Esophagus mucosa (tissue), 1 donor: ENCODE measurements at regions not wholly inside any gene's neighbourhood (a gene's known extent, or its start where the extent isn't known, plus 50 kb on each side); places are given as distances from the start of the nearest gene placed in this dataset.
A peak's percentile ranks its signal among the peaks of the same experiment; 100 is the strongest.

Experiments
- ATAC-seq: fragments of 200-7000 bp; cut with Tn5 transposase; one replicate; pipeline ENCODE4 v1.9.1; 2020
- donor health status: DM: yes; HTN: yes; CAD: no.

- ATAC-seq, result no peak
Observed at GRCh38 chr12:75833268-75833667, 198.3 kb downstream of the PHLDA1 start.

GRCh38 chr12:75831402-75831801 lies 200.2 kb downstream of the PHLDA1 start:
- no peak for ATAC-seq

GRCh38 chr12:75827061-75827460 lies 204.5 kb downstream of the PHLDA1 start:
- ATAC-seq, result no peak

GRCh38 chr12:75825686-75826085 lies 205.9 kb downstream of the PHLDA1 start:
- ATAC-seq, result peak; percentile 76

GRCh38 chr12:75823475-75823874 lies 208.1 kb downstream of the PHLDA1 start:
- ATAC-seq, result no peak

- no peak for ATAC-seq
Observed at GRCh38 chr12:75822416-75822815, 209.2 kb downstream of the PHLDA1 start.

GRCh38 chr12:75820848-75821578 lies 210.6 kb downstream of the PHLDA1 start:
- ATAC-seq, result peak; percentile 81

GRCh38 chr12:75820071-75820470 lies 211.5 kb downstream of the PHLDA1 start:
- no peak for ATAC-seq

GRCh38 chr12:75819512-75819911 lies 212.1 kb downstream of the PHLDA1 start:
- peak; percentile 46 for ATAC-seq

- no peak for ATAC-seq
Observed at GRCh38 chr12:75818863-75819262, 212.7 kb downstream of the PHLDA1 start.

GRCh38 chr12:75816897-75817296 lies 214.7 kb downstream of the PHLDA1 start:
- ATAC-seq, result peak; percentile 72

- ATAC-seq, result no peak
Observed at GRCh38 chr12:75815756-75816155, 215.8 kb downstream of the PHLDA1 start.

GRCh38 chr12:75814851-75815754 lies 216.5 kb downstream of the PHLDA1 start:
- ATAC-seq, result peak; percentile 62

- ATAC-seq, result no peak
Observed at GRCh38 chr12:75813072-75813471, 218.5 kb downstream of the PHLDA1 start.

- no peak for ATAC-seq
Observed at GRCh38 chr12:75812271-75813018, 219.1 kb downstream of the PHLDA1 start.

- no peak for ATAC-seq
Observed at GRCh38 chr12:75809746-75810145, 221.8 kb downstream of the PHLDA1 start.

GRCh38 chr12:75807494-75807893 lies 224.1 kb downstream of the PHLDA1 start:
- no peak for ATAC-seq

GRCh38 chr12:75805905-75806304 lies 225.7 kb downstream of the PHLDA1 start:
- no peak for ATAC-seq

- ATAC-seq, result no peak
Observed at GRCh38 chr12:75805320-75805719, 226.3 kb downstream of the PHLDA1 start.

GRCh38 chr12:75798136-75798926 lies 233.2 kb downstream of the PHLDA1 start:
- no peak for ATAC-seq

GRCh38 chr12:75795125-75795524 lies 236.5 kb downstream of the PHLDA1 start:
- ATAC-seq, result no peak

GRCh38 chr12:75792687-75793086 lies 238.9 kb downstream of the PHLDA1 start:
- no peak for ATAC-seq
